Neural cell (in vitro differentiated cells): ENCODE measurements at regions not wholly inside any gene's neighbourhood (a gene's known extent, or its start where the extent isn't known, plus 50 kb on each side); places are given as distances from the start of the nearest gene placed in this dataset.

Experiments
- H2AFZ ChIP-seq: fragments of 200-600, 300-800 bp; sonication (generic), shearing (Covaris generic); 2 replicates; pipeline ENCODE4 v1.6.0; 2014; ENCODE audit warnings: low read depth, mild to moderate bottlenecking, antibody characterized with exemption, low read length, moderate library complexity
- H3F3A ChIP-seq: fragments of 200-600 bp; shearing (Covaris generic); 2 replicates; pipeline ENCODE4 v1.6.1; 2016; ENCODE audit warnings: mild to moderate bottlenecking, moderate library complexity, mixed read lengths, antibody characterized with exemption, low read length; ENCODE audit not compliant: insufficient read depth, poor library complexity, severe bottlenecking
- H3K27ac ChIP-seq: fragments of 200-600, 300-800 bp; sonication (generic), shearing (Covaris generic); 2 replicates; pipeline ENCODE4 v1.5.1; 2014; ENCODE audit warnings: mild to moderate bottlenecking, low read length, moderate library complexity
- H3K27me3 ChIP-seq: fragments of 300-800, 200-600 bp; sonication (generic), shearing (Covaris generic); 2 replicates; pipeline ENCODE4 v1.6.0; 2014; ENCODE audit warnings: mild to moderate bottlenecking, low read depth, low read length, moderate library complexity; ENCODE audit not compliant: insufficient read depth
- H3K36me3 ChIP-seq: fragments of 300-800, 200-600 bp; sonication (generic), shearing (Covaris generic); 2 replicates; pipeline ENCODE4 v1.5.1; 2014; ENCODE audit warnings: mild to moderate bottlenecking, antibody characterized with exemption, low read length, moderate library complexity; ENCODE audit not compliant: insufficient read depth
- H3K4me2 ChIP-seq: fragments of 300-800, 200-600 bp; sonication (generic), shearing (Covaris generic); 2 replicates; pipeline ENCODE4 v1.6.0; 2014; ENCODE audit warnings: mild to moderate bottlenecking, low read length
- H3K4me3 ChIP-seq: fragments of 300-800, 200-600 bp; sonication (generic), shearing (Covaris generic); 2 replicates; pipeline ENCODE4 v1.5.1; 2014; ENCODE audit warnings: mild to moderate bottlenecking, low read length, moderate library complexity
- H3K79me2 ChIP-seq: fragments of 200-600 bp; shearing (Covaris generic); replicated peaks from 2 replicates; pipeline ENCODE4 v1.6.0; 2014; ENCODE audit warnings: mild to moderate bottlenecking, low read length, moderate library complexity; ENCODE audit not compliant: insufficient read depth
- H3K9ac ChIP-seq: fragments of 300-800, 200-600 bp; sonication (generic), shearing (Covaris generic); 2 replicates; pipeline ENCODE4 v1.6.1; 2016; ENCODE audit warnings: mild to moderate bottlenecking, low read length, mixed read lengths
- H3K9me2 ChIP-seq: fragments of 200-600 bp; shearing (Covaris generic); 2 replicates; pipeline ENCODE4 v1.6.1; 2016; ENCODE audit warnings: mild to moderate bottlenecking, low read length, mixed read lengths; ENCODE audit not compliant: insufficient read depth
- H3K9me3 ChIP-seq: fragments of 200-600, 300-800 bp; sonication (generic), shearing (Covaris generic); 2 replicates; pipeline ENCODE4 v1.6.1; 2016; ENCODE audit warnings: mild to moderate bottlenecking, mixed run types, low read length, moderate library complexity, mixed read lengths
- H4K20me1 ChIP-seq: fragments of 200-600 bp; shearing (Covaris generic); 2 replicates; pipeline ENCODE4 v1.6.1; 2016; ENCODE audit warnings: mild to moderate bottlenecking, mixed run types; ENCODE audit not compliant: insufficient read depth
- EP300 ChIP-seq: fragments of 450-650 bp; conservative IDR thresholded peaks from 2 replicates; pipeline ENCODE4 v1.6.1; 2014; ENCODE audit warnings: antibody characterized with exemption, mild to moderate bottlenecking, moderate library complexity; ENCODE audit not compliant: poor library complexity, severe bottlenecking
- EZH2 ChIP-seq: fragments of 200-600, 300-800 bp; shearing (Covaris generic), sonication (generic); IDR thresholded peaks from 2 replicates; pipeline ENCODE4 v1.6.1; 2014; ENCODE audit warnings: antibody characterized with exemption, low read length, borderline replicate concordance, mild to moderate bottlenecking; ENCODE audit not compliant: insufficient read depth, poor library complexity, severe bottlenecking
- MXI1 ChIP-seq: fragments of 450-650 bp; conservative IDR thresholded peaks from 2 replicates; pipeline ENCODE4 v1.6.1; 2014; ENCODE audit warnings: antibody characterized with exemption, mild to moderate bottlenecking; ENCODE audit not compliant: poor library complexity, severe bottlenecking
- POLR2AphosphoS5 ChIP-seq: IDR thresholded peaks from 2 replicates; pipeline ENCODE4 v1.6.1; 2012
- RAD21 ChIP-seq: fragments of 450-650 bp; conservative IDR thresholded peaks from 2 replicates; pipeline ENCODE4 v1.6.1; 2014; ENCODE audit warnings: antibody characterized with exemption, mild to moderate bottlenecking, moderate library complexity
- SMC3 ChIP-seq: fragments of 450-650 bp; conservative IDR thresholded peaks from 2 replicates; pipeline ENCODE4 v1.6.1; 2014; ENCODE audit warnings: antibody characterized with exemption, mild to moderate bottlenecking, moderate library complexity; ENCODE audit not compliant: poor library complexity
- TAF1 ChIP-seq: IDR thresholded peaks from 2 replicates; pipeline ENCODE4 v1.6.1; 2012; ENCODE audit warnings: low read depth
- TF ChIP-seq, protein P1 (sequence below): IDR thresholded peaks from 2 replicates; pipeline ENCODE4 v1.6.1; 2012; ENCODE audit warnings: borderline replicate concordance
- TF ChIP-seq, protein P2 (sequence below): fragments of 450-650 bp; IDR thresholded peaks from 2 replicates; pipeline ENCODE4 v1.5.1; 2014; ENCODE audit warnings: antibody characterized with exemption, mild to moderate bottlenecking, moderate library complexity; ENCODE audit not compliant: poor library complexity, severe bottlenecking

DNA sequence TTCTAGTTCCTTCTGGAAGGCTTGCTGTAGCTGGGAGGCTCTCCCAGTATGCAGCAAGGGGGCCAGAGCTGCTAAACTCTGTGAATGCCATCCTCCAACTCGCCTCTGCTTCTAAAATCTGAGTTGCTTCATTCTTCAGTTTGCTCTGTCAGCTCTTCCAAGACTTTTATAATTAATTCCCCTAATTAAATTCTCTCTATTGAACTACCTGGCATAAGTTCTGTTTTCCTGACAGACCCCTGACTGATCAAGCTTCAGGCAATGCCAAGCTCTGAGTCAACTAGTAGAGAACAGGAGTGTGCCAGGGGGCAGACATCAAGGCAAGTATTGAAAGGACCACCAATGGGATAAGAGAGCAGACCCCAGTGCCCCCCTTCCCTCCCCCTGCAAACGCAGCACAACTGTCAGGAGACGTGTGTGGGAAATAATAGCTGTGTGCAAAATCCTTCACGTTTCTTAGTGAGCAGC lies 109.3 kb upstream of the TAB2 start:
- Histone ChIP-seq H3K4me2 (no peak overlapping the region), H3K9me2 (no peaks in the 10 kb centered on the region), H2AFZ (no peak overlapping the region), H3K9ac (no peak overlapping the region), H3K27ac (no peak overlapping the region), H3K27me3 (no peaks in the 10 kb centered on the region), H3K36me3 (no peaks in the 10 kb centered on the region), H4K20me1 (no peaks in the 10 kb centered on the region), H3F3A (no peaks in the 10 kb centered on the region), H3K79me2 (no peaks in the 10 kb centered on the region), H3K4me3 (no peak overlapping the region), H3K9me3 (no peaks in the 10 kb centered on the region)
- TF ChIP-seq, protein P1, sequence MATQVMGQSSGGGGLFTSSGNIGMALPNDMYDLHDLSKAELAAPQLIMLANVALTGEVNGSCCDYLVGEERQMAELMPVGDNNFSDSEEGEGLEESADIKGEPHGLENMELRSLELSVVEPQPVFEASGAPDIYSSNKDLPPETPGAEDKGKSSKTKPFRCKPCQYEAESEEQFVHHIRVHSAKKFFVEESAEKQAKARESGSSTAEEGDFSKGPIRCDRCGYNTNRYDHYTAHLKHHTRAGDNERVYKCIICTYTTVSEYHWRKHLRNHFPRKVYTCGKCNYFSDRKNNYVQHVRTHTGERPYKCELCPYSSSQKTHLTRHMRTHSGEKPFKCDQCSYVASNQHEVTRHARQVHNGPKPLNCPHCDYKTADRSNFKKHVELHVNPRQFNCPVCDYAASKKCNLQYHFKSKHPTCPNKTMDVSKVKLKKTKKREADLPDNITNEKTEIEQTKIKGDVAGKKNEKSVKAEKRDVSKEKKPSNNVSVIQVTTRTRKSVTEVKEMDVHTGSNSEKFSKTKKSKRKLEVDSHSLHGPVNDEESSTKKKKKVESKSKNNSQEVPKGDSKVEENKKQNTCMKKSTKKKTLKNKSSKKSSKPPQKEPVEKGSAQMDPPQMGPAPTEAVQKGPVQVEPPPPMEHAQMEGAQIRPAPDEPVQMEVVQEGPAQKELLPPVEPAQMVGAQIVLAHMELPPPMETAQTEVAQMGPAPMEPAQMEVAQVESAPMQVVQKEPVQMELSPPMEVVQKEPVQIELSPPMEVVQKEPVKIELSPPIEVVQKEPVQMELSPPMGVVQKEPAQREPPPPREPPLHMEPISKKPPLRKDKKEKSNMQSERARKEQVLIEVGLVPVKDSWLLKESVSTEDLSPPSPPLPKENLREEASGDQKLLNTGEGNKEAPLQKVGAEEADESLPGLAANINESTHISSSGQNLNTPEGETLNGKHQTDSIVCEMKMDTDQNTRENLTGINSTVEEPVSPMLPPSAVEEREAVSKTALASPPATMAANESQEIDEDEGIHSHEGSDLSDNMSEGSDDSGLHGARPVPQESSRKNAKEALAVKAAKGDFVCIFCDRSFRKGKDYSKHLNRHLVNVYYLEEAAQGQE = no peak
- TF ChIP-seq POLR2AphosphoS5 (no peak), EZH2 (no peak), RAD21 (no peak), TAF1 (no peak), EP300 (no peak), MXI1 (no peak), SMC3 (no peak)
- TF ChIP-seq, protein P2, sequence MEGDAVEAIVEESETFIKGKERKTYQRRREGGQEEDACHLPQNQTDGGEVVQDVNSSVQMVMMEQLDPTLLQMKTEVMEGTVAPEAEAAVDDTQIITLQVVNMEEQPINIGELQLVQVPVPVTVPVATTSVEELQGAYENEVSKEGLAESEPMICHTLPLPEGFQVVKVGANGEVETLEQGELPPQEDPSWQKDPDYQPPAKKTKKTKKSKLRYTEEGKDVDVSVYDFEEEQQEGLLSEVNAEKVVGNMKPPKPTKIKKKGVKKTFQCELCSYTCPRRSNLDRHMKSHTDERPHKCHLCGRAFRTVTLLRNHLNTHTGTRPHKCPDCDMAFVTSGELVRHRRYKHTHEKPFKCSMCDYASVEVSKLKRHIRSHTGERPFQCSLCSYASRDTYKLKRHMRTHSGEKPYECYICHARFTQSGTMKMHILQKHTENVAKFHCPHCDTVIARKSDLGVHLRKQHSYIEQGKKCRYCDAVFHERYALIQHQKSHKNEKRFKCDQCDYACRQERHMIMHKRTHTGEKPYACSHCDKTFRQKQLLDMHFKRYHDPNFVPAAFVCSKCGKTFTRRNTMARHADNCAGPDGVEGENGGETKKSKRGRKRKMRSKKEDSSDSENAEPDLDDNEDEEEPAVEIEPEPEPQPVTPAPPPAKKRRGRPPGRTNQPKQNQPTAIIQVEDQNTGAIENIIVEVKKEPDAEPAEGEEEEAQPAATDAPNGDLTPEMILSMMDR = no peak

DNA sequence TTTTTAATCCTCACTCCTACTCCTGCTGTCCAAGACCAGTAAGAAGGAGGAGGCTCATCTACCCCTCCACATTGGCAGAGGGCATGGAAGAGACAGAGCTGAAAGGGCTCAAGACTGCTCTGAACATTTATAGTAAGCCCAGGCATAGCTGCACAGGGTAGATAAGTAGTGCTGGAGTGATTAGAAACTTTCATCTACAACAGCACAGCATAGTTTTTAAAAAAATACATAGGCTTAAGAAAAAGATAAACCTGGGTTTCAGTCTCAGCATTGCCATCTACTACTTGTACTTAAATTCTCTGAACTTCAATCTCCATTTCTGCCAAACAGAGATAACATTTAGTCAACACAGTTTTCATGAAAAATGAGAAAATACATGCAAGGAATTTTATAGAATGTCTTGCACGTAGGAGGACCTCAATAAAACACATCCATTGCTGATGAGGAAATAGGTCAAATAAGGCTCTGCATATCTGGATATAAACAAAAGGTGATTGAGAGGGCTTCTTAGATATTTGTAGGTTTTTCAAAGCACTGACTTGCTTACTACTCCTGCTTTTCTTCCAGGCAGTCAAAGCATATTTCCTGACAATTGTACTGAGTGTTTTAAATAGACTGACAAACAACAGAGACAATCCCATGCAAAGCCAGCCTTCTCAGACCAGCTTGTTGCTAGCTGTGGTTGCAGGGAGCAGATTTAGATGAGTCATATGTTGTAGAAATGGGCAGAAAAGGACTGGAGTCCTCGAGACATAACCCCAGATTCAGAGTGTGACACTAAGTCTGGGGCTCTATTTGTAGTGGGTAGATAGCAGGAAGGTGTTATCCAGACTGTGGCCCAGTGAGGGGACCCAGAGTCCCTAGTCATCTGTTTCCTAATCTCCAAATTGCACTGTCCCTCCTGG lies 107.4 kb upstream of the TAB2 start:
- H3K79me2 ChIP-seq = no peaks in the 10 kb centered on the region
- no peaks in the 10 kb centered on the region for H4K20me1 ChIP-seq
- no peaks in the 10 kb centered on the region for H3K9me3 ChIP-seq
- no peaks in the 10 kb centered on the region for H3K27me3 ChIP-seq
- no peak overlapping the region for H3K9ac ChIP-seq
- no peaks in the 10 kb centered on the region for H3K9me2 ChIP-seq
- no peak overlapping the region for H2AFZ ChIP-seq
- no peak overlapping the region for H3K27ac ChIP-seq
- TF ChIP-seq, protein P1 = no peak
- TF ChIP-seq EZH2 = no peak
- no peak for TF ChIP-seq MXI1
- no peak for TF ChIP-seq TAF1
- TF ChIP-seq RAD21 = no peak
- TF ChIP-seq SMC3 = no peak
- TF ChIP-seq EP300 = no peak
- TF ChIP-seq POLR2AphosphoS5 = no peak
- TF ChIP-seq, protein P2 = no peak
- no peaks in the 10 kb centered on the region for H3F3A ChIP-seq
- no peak overlapping the region for H3K4me2 ChIP-seq
- no peaks in the 10 kb centered on the region for H3K36me3 ChIP-seq
- no peak overlapping the region for H3K4me3 ChIP-seq
